Peyer's patch (tissue), 4 donors: ENCODE measurements at regions not wholly inside any gene's neighbourhood (a gene's known extent, or its start where the extent isn't known, plus 50 kb on each side); places are given as distances from the start of the nearest gene placed in this dataset.

ENCODE experiments used
- POLR2A ChIP-seq, 2 donors: fragments of 450-650 bp; IDR thresholded peaks; one replicate each; pipeline ENCODE4 v1.5.1; 2017; ENCODE audit warnings: antibody characterized with exemption in 2 of 2, mild to moderate bottlenecking in 2 of 2, moderate library complexity in 2 of 2
- TF ChIP-seq, protein P1 (sequence below), 6 experiments: fragments of 450-650 bp in 4 of 6; fragments of 200-600 bp in 2 of 6; sonication (generic) in 1 of 6; IDR thresholded peaks; one replicate each; pipeline ENCODE4 v1.5.1; 2017 to 2019; ENCODE audit warnings: antibody characterized with exemption in 6 of 6, mild to moderate bottlenecking in 3 of 6, moderate library complexity in 1 of 6

GRCh38 chr17:13333661-13334060, 268.1 kb downstream of the HS3ST3A1 start:
- TF ChIP-seq, protein P1, sequence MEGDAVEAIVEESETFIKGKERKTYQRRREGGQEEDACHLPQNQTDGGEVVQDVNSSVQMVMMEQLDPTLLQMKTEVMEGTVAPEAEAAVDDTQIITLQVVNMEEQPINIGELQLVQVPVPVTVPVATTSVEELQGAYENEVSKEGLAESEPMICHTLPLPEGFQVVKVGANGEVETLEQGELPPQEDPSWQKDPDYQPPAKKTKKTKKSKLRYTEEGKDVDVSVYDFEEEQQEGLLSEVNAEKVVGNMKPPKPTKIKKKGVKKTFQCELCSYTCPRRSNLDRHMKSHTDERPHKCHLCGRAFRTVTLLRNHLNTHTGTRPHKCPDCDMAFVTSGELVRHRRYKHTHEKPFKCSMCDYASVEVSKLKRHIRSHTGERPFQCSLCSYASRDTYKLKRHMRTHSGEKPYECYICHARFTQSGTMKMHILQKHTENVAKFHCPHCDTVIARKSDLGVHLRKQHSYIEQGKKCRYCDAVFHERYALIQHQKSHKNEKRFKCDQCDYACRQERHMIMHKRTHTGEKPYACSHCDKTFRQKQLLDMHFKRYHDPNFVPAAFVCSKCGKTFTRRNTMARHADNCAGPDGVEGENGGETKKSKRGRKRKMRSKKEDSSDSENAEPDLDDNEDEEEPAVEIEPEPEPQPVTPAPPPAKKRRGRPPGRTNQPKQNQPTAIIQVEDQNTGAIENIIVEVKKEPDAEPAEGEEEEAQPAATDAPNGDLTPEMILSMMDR (IDR thresholded peaks at IDR 0.05), result no peak
- TF ChIP-seq POLR2A (IDR thresholded peaks at IDR 0.05), result no peak
